ENCODE measurements at regions not wholly inside any gene's neighbourhood (a gene's known extent, or its start where the extent isn't known, plus 50 kb on each side); places are given as distances from the start of the nearest gene placed in this dataset.

DNA sequence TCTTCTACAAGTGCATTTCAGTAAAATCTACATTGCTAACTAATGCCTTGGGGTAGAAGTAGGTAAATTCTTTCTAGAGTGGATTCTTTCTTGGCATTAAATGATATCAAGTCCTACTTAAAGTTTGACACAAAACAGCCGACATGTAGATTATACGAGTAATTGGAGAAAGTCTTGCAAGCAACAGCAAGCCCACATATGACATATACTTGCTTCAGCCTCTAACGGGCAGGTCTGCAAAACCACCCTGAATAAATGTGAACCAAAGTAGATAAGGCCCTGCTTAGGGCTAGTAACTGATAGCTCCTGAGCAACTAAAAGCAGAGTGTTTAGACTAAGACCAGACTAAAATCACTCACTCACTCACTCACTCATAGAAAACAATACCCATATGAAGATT is 203.2 kb downstream of the LTN1 start:
- DNase-seq (ENCODE audit: low read depth, low spot score), result no peak

DNA sequence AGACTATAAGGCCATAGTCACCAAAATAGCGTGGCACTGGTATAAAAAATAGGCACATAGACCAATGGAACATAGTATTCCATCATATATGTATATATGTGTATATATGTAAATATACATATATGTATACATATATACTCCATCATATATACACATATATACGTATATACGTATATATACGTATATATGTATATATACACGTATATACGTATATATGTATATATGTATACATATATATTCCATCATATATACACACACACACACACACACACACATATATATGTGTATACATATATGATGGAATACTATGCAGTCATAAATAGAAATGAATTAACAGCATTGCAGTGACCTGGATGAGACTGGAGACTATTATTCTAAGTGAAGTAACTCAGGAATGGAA is 204.6 kb downstream of the LTN1 start:
- DNase-seq (ENCODE audit: low read depth, low spot score), result no peak

DNA sequence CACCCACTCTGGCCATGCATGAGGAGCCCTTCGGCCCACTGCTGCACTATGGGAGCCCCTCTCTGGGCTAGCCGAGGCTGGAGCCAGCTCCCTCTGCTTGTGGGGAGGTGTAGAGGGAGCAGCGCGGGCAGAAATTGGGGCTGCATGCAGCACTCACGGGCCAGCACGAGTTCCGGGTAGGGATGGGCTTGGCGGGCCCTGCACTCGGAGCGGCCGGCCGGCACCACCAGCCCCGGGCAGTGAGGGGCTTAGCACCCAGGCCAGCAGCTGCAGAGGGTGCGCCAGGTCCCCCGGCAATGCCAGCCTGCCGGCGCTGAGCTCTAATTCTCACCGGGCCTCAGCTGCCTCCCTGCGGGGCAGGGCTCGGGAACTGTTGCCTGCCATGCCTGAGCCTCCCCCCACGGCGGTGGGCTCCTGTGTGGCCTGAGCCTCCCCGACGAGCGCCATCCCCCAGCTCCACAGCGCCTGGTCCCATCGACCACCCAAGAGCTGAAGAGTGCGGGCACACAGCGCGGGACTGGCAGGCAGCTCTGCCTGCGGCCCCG is 209.0 kb downstream of the LTN1 start:
- DNase-seq (ENCODE audit: low read depth, low spot score), result no peak

DNA sequence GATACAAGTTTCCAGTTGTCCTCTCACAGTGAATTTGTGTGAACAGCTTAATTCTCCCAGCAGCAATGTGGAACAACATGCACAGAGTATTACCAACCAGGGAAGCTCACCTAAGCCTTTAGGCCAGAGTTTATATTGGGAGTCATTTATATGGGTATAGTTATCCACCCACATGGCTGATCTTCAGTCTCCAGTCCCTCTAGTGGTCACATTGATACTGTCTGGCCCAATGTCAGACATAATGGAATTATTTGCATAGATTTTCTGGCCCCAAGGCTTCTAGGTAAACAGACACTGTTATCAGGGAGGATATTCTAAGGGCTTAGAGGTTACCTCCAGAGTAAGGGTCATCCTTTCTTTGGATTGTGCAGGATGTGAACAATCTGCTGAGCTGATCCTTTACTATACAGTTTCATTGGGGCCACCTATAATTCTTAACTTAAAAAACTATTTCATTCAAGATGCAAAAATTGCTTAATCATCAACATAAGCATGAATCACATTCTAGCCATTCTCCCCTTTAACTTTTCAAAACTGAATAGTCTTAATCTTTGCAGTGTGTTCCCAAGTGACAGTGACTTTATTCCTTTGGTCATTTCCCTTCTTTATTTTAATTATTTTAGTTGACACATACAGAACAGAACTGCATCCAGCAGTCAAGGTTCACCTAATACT is 210.9 kb downstream of the LTN1 start:
- DNase-seq (ENCODE audit: low read depth, low spot score), result no peak

DNA sequence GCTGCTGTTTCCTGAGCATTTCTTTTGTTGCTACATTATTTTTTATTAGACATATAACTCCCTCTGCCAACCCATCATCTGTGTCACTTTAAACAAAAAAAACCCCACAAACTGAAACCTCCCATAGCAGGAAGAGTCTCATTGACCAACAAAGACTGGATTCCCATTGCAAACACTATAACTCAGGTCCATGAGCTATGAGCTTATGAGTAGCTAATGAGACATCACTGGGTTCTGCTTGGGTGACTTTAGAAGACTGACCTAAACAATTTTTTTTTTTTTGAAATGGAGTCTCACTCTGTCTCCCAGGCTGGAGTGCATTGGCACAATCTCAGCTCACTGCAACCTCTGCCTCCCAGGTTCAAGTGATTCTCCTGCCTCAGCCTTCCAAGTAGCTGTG is 212.8 kb downstream of the LTN1 start:
- no peak for DNase-seq (ENCODE audit: low read depth, low spot score)

DNA sequence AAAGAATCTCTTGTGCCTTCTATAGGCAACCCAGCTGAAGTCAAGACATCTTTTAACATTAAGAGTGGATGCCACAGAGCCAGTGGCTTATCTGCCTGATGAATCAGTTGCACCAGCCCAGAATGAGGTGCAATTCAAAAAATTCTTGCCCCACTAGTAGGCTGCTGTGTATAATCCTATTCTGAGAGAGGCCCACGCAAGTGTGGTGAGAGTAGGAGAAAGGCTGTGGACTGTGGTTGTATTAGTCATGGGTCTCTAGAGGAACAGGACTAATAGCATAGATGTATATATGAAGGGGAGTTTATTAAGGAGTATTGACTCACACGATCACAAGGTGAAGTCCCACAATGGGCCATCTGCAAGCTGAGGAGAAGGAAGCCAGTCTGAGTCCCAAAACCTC is 216.4 kb downstream of the LTN1 start:
- DNase-seq (ENCODE audit: low read depth, low spot score), result no peak

DNA sequence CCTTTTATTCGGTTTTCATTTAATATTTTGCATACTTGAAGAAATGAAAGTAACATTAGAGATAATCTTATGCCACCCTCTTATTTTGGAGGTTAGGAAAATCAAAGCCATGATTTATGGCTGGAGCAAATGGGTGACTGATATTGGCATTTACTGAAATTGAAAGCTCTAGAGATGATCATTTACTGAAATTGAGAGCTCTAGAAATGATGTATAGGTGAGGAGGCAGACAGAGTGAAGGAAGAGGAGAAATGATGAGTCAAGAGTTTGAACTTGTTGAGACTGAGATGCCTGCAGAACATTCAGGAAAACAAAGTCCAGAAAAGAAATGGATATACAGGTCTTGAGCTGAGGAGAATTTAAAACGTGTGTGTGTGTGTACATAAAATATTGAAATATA is 217.6 kb downstream of the LTN1 start:
- no peak for DNase-seq (ENCODE audit: low read depth, low spot score)

DNA sequence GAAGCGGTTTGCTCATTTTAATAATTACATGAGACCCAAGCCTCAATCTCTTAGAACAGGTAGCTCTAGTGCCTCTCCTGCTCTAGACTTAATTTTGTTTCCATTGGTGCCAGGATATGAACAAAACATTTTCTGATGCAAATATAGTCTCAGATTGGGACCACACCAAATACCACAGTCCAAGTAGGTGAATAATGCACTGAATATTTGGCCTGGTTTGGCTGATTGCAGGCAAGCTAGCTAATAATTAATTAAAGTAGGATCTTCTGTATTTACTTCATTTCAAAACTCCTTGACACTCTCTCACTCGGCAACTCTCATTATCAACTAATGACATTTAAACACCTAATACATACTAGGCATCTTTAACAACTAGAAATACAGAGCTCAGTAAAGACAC is 219.6 kb downstream of the LTN1 start:
- DNase-seq (ENCODE audit: low read depth, low spot score), result no peak

DNA sequence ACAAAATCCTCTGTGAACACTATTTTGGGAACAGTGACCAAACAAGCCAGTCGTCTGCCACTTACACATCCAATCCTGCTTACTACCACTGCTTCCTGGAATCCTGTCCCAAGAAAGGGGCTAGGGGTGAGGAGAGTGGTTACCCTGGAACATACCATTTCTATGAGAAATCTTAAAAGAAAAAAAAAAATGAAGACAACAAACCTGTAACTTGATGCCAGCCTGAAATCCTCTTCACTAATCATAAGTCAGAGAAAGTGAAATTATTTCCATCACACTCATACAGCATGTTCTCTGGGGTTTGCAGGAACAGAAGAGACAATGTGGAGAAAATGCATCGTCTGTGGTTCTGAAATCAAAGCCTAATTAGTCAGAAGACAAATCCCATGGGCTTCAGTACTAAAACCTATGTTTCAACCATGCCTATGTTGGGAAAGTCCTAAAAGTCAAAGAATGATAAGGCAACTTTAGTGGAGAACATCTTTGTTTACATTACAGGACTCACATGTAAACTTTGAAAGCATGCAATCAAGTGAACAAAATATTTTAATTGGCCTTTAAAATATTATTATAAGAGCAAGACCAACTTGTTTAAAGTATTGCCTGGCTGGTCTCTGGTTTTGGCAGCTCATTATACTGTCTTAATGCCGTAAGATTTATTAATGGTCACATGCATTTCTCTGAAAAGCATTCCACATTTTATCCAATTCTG is 220.7 kb downstream of the LTN1 start:
- no peak for DNase-seq (ENCODE audit: low read depth, low spot score)

DNA sequence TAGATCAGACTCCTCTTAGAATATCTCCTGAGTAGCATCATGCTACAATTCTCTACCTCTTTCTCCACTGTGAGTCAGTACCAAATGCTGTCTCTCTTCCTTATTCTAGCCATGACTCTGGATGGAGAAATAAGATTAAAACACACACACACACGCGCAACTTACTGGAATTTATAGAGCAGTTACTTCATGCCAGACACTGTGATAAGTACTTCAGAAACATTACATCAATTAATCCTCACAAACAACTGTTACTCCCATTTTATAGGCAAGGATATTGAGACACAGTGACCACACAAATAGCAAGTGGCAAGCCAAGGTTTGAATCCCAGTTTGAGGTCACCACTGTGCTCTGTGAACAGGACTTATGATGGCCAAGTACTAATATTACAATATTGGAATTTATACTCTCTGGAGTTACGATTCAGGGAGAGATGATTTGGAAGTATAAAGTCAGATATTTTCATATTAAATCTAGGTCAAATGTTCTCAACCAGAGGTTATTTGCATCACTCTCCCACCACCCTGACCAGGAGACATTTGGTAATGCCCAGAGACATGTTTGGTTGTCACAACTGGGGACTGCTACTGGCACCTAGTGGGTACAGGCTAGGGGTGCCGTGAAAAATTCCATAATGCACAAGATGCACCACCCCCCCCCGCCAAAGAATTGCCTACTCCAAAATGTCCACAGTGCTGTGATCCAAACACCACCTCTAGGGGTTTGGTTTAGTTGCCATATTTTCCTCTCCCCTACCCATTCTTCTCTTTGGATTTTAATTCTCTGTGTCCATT is 221.6 kb downstream of the LTN1 start:
- DNase-seq (ENCODE audit: low read depth, low spot score), result no peak

DNA sequence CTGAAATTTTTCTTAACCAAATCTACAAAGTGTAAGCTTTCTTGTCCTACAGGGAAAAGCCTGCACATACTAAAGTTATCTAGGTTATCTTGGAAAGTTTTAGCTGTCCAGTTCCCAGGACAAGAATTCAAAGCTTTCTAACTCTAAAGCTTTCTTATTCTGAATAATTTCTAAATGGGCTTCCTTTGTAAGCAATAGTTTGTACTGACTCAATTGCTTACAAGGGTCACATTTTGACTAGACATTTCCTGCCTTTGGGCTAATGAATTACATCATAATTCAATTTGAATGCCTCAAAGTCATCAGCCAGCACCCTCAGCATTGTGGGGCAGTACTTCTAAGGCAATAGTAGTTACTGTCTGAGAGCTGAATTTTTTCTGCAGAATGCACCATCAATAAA is 223.0 kb downstream of the LTN1 start:
- no peak for DNase-seq (ENCODE audit: low read depth, low spot score)

DNA sequence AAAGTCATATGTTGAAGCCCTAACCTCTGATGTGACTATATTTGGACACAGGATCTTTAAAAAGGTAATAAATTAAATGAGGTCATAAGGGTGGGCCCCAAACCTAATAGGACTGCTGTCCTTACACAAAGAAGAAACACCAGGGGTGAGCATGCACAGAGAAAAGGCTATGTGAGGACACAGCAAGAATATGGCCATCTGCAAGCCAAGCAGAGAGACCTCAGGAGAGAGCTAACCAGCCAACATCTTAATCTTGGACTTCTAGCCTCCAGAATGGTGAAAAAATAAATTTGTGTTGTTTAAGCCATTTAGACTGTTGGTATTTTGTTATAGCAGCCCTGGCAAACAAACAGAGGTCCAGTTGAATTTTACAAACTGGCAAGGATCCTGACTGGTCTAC is 223.9 kb downstream of the LTN1 start:
- DNase-seq (ENCODE audit: low read depth, low spot score), result no peak

DNA sequence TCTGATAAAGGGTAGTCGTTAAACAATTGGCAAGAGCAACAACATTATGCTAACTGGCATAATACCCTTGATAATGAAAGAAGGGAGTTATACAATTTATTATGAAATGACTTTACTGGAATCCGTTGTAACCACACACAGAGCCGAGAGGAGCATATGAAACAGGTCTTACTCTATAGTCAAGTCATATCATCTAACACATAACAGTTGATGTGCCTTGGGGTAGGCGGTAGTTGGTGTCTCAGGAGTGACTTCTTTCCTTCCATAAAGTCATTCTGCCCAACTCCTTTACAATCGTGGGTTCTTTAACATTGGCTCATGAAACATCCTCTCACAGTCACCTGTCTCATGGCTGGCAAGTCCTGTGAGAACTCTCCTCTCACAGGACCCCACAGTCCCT is 225.2 kb downstream of the LTN1 start:
- no peak for DNase-seq (ENCODE audit: low read depth, low spot score)

DNA sequence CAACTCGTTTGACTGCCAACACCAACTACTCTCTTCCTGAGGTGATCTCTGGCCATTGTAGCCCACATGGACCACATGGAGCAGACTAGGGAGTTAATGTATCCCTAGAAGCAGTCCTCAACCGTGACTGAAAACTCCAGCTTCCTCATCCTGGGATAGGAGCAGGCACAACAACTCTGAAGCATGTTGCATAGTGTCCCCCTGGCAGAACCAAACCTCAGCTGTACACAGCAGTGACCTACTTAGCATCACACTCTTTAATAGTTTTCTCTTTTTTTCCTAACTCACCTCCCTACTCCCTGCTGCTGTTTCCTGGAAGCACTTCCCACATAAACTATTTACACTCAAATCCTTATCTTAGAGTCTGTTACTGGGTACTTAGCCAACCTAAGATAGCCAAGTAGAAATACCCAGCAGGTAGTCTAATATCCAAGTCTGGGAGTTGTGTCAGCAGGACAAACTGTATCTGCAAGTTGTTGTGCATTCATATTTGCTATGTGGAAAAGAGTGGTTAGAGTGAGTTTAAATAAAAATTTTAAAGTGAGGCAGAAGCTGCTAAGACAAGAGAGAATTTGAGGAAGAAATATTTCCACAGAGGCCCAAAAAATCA is 228.8 kb downstream of the LTN1 start:
- no peak for DNase-seq (ENCODE audit: low read depth, low spot score)

DNA sequence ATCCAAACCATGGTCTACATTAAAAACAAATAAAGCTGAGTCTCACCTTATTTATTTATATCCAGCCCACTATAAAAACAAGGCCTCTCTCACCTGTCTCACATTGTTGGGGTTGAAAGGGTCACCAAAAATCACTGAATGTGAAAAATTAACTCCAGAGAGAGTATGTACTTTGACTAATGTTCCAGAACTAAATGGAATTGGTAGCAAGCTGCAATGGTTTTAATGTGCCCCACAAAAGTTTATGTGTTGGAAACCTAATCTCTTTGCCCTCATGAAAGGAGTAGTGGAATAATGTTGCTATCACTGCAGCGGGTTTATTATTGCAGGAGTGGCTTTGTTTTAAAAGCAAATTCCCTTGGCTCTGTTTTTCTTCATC is 230.3 kb downstream of the LTN1 start:
- DNase-seq (ENCODE audit: low read depth, low spot score), result no peak

DNA sequence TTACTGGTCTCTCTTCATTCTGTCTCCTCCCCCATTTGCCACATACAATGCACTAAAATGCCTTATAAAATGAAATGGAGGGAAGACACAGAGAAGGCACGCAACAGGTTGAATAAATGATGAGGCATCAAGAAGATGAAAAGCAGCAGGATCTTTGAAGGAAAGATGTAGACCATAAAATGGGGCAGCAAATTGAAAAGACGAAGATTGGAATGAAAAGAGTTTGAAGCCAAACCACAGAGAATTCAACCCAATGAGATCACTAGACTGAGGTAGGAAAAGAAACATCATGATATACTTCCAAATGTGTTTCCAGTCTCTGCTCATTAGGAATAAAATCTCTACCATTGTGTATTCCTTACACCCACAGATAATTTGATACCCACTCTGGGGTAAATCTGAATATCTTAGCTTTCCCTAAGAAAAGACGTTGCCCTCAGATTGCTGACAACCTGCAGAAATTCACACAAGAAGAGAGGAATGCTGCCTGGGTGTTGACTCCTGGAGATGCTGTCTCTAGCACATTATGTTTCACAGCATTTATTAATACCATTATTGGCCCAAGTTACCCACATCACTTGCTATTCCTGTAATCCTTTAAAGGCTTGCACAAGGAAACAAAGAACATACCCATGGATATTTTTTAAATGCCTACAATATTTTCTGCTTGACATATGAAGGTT is 230.9 kb downstream of the LTN1 start:
- no peak for DNase-seq (ENCODE audit: low read depth, low spot score)

DNA sequence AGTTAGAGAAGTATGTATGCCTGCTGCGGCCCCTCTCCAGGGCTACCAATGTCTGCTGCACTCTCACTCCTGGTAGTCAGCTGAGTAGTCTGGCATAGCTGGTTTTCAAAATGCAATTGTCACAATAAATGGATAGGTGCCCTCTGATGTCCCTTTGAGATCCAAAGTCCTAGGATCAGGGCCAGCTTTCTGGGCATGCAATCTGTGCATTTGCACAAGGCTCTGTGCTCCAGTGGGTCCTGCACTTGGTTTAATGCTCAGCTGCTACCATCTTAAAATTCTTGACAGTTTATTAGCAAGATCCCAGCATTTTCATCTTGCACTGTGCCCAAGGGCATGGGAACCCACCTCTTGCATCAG is 233.8 kb downstream of the LTN1 start:
- no peak for DNase-seq (ENCODE audit: low read depth, low spot score)

DNA sequence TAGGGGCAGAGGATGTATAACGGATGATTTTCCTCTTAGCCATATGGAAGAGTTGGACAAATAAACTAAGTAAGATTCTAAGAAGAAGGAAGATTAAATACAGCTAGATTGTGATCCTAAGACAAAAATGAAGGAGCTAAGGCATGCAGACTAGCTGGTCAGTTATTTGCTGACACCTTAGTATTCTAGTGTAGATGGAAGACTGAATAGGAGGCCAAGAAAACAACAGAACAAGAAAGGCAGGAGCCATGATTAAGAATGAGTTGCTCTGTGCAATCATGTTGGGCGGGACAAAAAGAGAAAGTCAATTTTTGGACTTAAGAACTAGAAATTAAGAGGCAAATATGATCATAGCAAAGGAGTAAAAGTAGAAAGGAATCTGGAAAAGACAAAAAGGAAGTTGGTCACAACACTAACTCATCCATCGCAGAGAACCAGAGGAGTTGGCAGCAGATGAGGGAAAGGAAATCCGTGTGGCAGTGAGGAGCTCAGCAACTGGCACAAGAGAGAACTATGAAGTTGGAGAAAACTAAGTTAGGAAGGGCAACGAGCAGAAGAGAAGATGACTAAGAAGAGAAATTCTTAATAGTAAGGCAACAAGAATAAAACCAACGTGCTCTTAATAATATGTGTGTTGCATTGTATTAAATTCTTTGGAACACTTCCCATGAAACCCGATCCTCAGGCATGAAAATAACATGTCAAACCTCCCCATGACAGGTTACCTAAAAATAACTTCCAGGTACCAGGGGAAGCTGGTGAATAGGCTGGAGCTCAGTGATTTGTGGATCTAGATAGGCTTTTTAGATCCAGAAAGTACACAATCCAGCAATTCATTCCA is 234.4 kb downstream of the LTN1 start:
- DNase-seq (ENCODE audit: low read depth, low spot score), result no peak

DNA sequence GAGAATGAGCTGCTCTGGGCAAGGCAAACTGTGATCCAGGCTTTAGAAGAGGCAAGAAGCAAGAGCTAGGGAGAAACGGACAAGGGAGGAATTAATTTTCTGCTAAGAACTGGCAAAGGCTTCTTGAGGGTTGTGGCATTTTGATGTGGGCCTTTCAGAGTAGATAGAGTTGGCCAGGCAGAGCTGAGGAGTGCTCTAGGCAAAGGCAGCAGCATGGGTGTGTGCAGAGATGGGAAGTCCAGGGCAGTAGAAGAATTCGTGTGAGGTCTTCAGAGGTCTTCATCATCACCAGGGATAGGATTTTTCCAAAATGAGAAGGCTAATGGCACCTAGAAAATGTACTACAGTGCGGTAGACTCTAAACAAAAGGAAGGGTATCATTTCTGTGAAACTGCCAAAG is 237.8 kb downstream of the LTN1 start:
- DNase-seq (ENCODE audit: low read depth, low spot score), result no peak

DNA sequence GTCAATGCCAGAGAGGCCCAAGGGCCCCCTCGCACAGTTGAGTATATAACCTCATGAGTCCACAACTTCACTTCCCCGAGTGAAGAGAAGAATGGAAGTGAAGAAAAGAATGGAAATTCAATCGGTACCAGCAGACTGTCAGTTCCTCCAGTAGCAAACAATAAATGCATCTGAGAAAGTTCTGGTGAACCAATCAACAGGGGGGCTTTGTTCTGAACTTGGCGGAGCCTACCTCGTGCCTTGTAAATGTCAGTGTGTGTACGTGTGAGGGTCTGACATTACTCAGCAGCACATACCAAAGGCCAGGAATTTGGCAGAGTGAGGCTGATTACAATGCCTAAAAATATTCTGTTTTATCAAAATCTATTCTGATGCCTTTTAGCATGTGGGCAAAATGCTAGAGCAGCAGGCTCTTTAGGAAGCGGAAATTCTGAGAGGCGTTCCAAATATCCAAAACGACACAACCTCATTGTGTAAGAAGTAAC is 238.5 kb downstream of the LTN1 start:
- DNase-seq (ENCODE audit: low read depth, low spot score), result no peak

DNA sequence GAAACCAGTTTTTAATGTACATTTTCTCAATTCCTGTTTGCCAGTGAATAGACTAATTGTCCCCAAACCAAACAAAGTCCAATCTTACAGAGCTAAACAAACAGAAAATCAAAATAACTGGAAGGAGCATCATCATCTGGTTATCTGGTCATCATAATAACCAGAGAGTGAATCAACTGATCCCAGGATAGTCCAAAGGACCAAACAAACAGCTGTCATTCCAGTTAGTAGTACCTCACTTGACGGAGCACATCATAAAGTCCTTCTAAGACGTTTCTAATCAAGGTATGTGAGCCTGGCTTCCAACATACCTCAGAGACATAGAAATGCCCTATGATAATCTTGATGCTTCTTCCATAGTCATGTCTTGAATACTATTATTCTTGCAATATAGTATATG is 240.5 kb downstream of the LTN1 start:
- DNase-seq (ENCODE audit: low read depth, low spot score), result no peak

Measured in iPS DF 19.7 (cell line).